ENCODE measurements at regions not wholly inside any gene's neighbourhood (a gene's known extent, or its start where the extent isn't known, plus 50 kb on each side); places are given as distances from the start of the nearest gene placed in this dataset.

DNA sequence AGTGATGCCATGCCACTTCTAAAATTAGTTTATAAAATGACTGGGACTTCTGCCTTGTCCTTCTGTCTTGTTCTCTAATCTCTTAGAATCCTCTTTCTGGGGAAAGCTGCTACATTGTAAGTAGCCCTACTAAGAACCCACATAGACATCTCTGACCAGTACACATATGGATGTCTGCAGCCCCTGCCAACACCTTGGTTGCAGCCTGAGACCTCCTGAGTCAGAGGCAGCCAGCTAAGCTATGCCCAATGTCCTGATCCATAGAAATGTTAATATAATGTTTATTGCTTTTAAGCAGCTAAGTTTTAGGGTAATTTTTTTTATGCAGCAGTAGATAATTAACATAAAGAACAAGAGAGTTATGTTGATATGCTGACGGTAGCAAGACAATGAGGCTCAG is 1029.5 kb upstream of the INTU start:
- no peak overlapping the region for H2AFZ ChIP-seq (ENCODE audit: control insufficient read depth, low read depth, low read length)
- no peaks in the 10 kb centered on the region for H3K4me1 ChIP-seq (ENCODE audit: control insufficient read depth, insufficient read depth, low read length)
- POLR2A ChIA-PET = no interaction called here
- H3K79me2 ChIP-seq (ENCODE audit: control insufficient read depth, insufficient read depth, low read length) = no peaks in the 10 kb centered on the region
- BruUV-seq (replicated peaks) = no TSS peak
- no peaks in the 10 kb centered on the region for H3K9me3 ChIP-seq (replicated peaks; ENCODE audit: control insufficient read depth, insufficient read depth, low read length)
- intact Hi-C loops (cut with micrococcal nuclease; ENCODE audit: unreplicated experiment) = no loop called here
- DNase-seq (ENCODE audit: low read depth, low spot score) = no peak
- no peak overlapping the region for H3K4me2 ChIP-seq (ENCODE audit: control insufficient read depth, insufficient read depth)
- H4K20me1 ChIP-seq (ENCODE audit: control insufficient read depth, insufficient read depth) = no peaks in the 10 kb centered on the region
- no peak for FAIRE-seq
- RAD21 ChIA-PET (ENCODE audit: unreplicated experiment) = no interaction called here
- TF ChIP-seq MEF2A (IDR thresholded peaks at IDR 0.05; ENCODE audit: insufficient read depth, low read depth, low read length) (no peak), SREBF1 (IDR thresholded peaks at IDR 0.05; ENCODE audit: low read length) (no peak), LARP7 (IDR thresholded peaks at IDR 0.05) (no peak)
- H3K27me3 ChIP-seq (replicated peaks in 1 of 2; ENCODE audit: control insufficient read depth in 2 of 2, insufficient read depth in 2 of 2, low read length in 1 of 2) = no peaks in the 10 kb centered on the region
- H3K27ac ChIP-seq (ENCODE audit: control insufficient read depth, insufficient read depth) = no peak overlapping the region
- in situ Hi-C loops (cut with MboI) = loop anchor here (10.0 kb wide), 1 partner anchor 1288 kb away; the partner anchor contains the start of gene FAT4
- no peak overlapping the region for H3K4me3 ChIP-seq
- CTCF ChIA-PET = interaction anchor here (2.4 kb wide), 1 partner anchor 1288 kb away, joined by 6 read pairs; the partner anchor contains the start of gene FAT4
- H3K36me3 ChIP-seq (ENCODE audit: control insufficient read depth in 2 of 2, insufficient read depth in 2 of 2, low read length in 1 of 2) = no peaks in the 10 kb centered on the region
- H3K9ac ChIP-seq (ENCODE audit: control insufficient read depth, insufficient read depth, low read length) = no peak overlapping the region
- SMC1A ChIA-PET (ENCODE audit: uncharacterized antibody, unreplicated experiment) = no interaction called here
- WGBS (ENCODE audit: insufficient coverage, insufficient replicate concordance, low lambda C conversion rate, missing lambda C conversion rate) = 100% methylated on average over 1 of the region's 1 CpG
- no peak for ATAC-seq

DNA sequence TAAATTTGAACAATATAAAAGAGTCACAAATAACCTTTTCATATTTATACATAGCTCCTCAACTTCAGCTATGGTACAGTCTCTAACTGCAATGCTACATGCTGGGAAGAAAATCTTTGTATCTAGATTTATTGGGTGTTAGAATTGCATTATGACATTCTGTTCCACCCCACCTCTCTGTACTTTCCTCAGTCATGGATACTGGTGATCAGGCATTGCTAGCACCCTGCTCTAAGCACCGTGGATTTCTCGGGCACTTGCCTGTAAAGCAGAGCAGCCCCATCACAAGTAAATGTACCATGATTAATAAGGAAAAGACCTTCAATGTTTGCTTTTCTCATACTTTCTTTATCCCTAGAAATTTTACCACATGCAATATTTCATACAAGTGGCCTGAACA is 1028.9 kb upstream of the INTU start:
- FAIRE-seq = no peak
- Histone ChIP-seq H3K79me2 (ENCODE audit: control insufficient read depth, insufficient read depth, low read length) (no peaks in the 10 kb centered on the region), H2AFZ (ENCODE audit: control insufficient read depth, low read depth, low read length) (no peak overlapping the region), H3K27ac (ENCODE audit: control insufficient read depth, insufficient read depth) (no peak overlapping the region), H3K4me2 (ENCODE audit: control insufficient read depth, insufficient read depth) (no peak overlapping the region), H3K4me3 (no peak overlapping the region), H3K9me3 (replicated peaks; ENCODE audit: control insufficient read depth, insufficient read depth, low read length) (no peaks in the 10 kb centered on the region), H3K36me3 (ENCODE audit: control insufficient read depth in 2 of 2, insufficient read depth in 2 of 2, low read length in 1 of 2) (no peaks in the 10 kb centered on the region), H3K27me3 (replicated peaks in 1 of 2; ENCODE audit: control insufficient read depth in 2 of 2, insufficient read depth in 2 of 2, low read length in 1 of 2) (no peaks in the 10 kb centered on the region), H3K9ac (ENCODE audit: control insufficient read depth, insufficient read depth, low read length) (no peak overlapping the region), H4K20me1 (ENCODE audit: control insufficient read depth, insufficient read depth) (no peaks in the 10 kb centered on the region), H3K4me1 (ENCODE audit: control insufficient read depth, insufficient read depth, low read length) (no peaks in the 10 kb centered on the region)
- no TSS peak for BruUV-seq (replicated peaks)
- ChIA-PET SMC1A (ENCODE audit: uncharacterized antibody, unreplicated experiment) (no interaction called here), RAD21 (ENCODE audit: unreplicated experiment) (no interaction called here), CTCF (interaction anchor here (1.0 to 2.7 kb wide), 6 partner anchors 10 to 1290 kb away, joined by 3 to 10 read pairs (median 5); partner anchors contain the start of gene FAT4), POLR2A (no interaction called here)
- intact Hi-C loops (cut with micrococcal nuclease; ENCODE audit: unreplicated experiment) = loop anchor here (1.0 kb wide), 1 partner anchor 1291 kb away; no protein-coding TSS in a partner anchor
- WGBS (ENCODE audit: insufficient coverage, insufficient replicate concordance, low lambda C conversion rate, missing lambda C conversion rate) = 15% methylated on average over 2 of the region's 2 CpGs
- no peak for ATAC-seq
- in situ Hi-C loops (cut with MboI) = loop anchor here (10.0 kb wide), 1 partner anchor 1289 kb away; the partner anchor contains the start of gene FAT4
- TF ChIP-seq SIX5 (IDR thresholded peaks at IDR 0.05; ENCODE audit: low read depth, low read length, severe bottlenecking) (no peak), ASH2L (IDR thresholded peaks at IDR 0.05; ENCODE audit: borderline replicate concordance, low read depth) (no peak)
- DNase-seq (ENCODE audit: low read depth, low spot score) = no peak
